HG03060 (cell line): ENCODE measurements at regions not wholly inside any gene's neighbourhood (a gene's known extent, or its start where the extent isn't known, plus 50 kb on each side); places are given as distances from the start of the nearest gene placed in this dataset.

Experiments
- ATAC-seq: cut with Tn5 transposase; IDR thresholded peaks from one replicate; pipeline ENCODE4 v1.9.1; 2021; ENCODE audit warnings: low read depth, moderate number of reproducible peaks; ENCODE audit not compliant: unreplicated experiment

GRCh38 chr6:45742591-45742990 lies 273.1 kb downstream of the CLIC5 start:
- ATAC-seq: no peak

GRCh38 chr6:45741437-45742171 lies 274.1 kb downstream of the CLIC5 start:
- no peak for ATAC-seq

GRCh38 chr6:45739058-45739457 lies 276.6 kb downstream of the CLIC5 start:
- ATAC-seq: no peak

GRCh38 chr6:45738057-45738455 lies 277.6 kb downstream of the CLIC5 start:
- ATAC-seq: no peak

DNA sequence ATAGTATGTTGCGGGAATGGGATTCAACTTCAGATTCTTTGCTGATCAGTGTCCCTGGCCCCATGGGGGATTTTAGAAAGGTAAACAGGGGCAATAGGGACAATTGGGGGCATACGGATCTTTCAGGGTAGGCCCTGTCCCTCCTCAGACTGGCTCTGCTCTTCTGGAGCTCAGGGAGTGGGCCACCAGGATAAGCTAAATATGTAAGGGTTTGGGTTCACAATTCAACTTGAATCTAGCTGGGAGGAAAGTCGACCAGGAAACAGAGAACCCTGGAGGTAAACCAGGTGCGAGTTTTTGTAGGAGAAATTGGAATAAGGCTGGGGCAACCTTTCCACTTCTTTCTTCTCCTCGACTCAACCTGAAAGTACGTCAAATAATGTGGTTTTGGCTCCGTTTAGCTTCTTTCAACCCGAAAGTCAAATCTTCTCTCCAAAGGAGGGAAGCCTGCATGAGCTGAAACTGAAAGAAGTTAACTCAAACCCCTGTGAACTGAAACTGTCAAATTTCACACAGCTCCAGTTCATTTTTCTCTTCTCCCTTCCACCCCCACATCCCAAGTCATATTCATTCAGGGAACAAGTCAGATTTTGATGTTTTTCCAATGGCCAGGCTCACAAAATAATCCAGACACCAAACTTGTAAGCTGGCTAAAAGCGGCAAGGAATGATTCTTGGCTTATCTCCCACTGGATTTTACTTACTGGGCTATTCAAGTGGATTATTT lies 278.2 kb downstream of the CLIC5 start:
- peak; percentile 50 for ATAC-seq

- no peak for ATAC-seq
These were observed 279.5 kb downstream of the CLIC5 start for GRCh38 chr6:45736134-45736533.

GRCh38 chr6:45732731-45733130 lies 282.9 kb downstream of the CLIC5 start:
- no peak for ATAC-seq

DNA sequence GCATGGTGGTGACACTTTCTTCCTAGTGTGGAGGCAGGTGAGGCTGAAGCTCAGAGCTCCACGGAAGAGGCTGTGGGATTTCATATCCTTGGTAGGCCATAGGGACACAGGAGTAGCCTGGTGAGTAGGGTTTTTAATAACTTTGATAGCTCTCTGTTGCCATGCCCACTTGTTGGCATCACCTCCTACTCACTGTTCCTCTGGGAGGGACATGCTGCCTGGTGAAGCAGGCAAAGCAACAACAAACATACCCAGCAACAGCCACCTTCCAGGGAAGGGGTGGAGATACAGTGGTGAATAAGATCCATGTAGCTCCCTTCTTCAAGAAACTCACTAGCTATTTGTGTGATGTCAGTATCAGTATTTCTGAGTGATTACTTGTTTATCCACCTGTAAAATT lies 285.4 kb downstream of the CLIC5 start:
- ATAC-seq: no peak

DNA sequence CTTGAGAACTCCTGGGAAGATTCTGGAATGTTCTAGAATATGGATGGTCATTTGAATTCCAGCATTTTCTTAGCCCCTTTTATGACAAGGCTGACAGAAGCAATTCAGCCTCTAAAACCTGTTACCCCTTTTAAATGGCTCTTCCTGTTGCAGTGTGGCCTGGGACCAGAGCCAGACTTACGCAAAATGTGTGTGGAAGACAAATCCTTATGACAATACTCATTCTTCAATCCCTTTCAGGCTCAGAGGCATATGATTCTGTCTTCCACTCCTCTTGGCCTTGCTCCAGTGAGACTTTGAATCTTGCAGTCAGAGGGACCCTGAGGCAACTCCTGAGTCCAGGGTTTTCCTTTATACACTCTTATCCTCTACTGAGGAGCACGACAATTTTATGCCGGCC lies 287.0 kb downstream of the CLIC5 start:
- no peak for ATAC-seq

- ATAC-seq: no peak
These were observed 287.7 kb downstream of the CLIC5 start for GRCh38 chr6:45727819-45728449.

GRCh38 chr6:45727228-45727627 lies 288.4 kb downstream of the CLIC5 start:
- no peak for ATAC-seq

GRCh38 chr6:45726444-45726843 lies 289.2 kb downstream of the CLIC5 start:
- ATAC-seq: no peak

DNA sequence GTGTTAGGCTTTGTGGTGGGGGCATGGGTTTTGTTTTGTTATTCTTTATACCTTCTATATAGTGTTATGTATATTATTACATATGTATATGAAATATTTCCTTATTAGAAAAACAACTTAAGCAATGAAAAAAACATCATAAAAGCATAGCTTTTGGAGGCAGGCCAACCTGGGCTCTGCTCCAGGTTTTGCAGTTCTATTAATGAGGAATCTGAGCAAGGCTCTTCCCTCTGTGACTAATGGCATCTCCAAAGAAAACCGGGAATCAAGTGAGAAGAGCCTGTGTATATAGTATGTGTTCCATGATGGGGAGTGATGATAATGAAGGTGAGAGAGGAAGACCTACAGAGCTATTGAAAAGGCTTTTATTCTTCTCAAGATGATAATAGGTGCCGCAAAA lies 291.1 kb downstream of the CLIC5 start:
- no peak for ATAC-seq

DNA sequence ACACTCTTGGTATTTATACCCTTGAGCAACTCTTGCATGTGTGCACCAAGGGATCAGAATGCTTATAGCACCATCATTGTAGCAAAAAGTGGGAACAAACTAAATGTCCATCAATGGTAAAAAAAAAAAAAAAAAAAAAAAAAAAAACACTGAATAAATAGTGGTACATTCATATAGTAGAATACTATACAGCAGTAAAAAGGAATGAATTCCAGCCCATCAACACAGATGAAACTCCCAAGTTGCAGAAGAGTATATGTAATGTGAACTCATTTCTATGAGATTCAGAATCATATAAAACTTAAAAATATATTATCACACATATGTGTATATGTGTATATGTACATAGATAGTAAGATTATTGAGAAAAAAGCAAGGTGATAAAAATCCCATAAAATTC lies 291.6 kb downstream of the CLIC5 start:
- ATAC-seq: no peak

DNA sequence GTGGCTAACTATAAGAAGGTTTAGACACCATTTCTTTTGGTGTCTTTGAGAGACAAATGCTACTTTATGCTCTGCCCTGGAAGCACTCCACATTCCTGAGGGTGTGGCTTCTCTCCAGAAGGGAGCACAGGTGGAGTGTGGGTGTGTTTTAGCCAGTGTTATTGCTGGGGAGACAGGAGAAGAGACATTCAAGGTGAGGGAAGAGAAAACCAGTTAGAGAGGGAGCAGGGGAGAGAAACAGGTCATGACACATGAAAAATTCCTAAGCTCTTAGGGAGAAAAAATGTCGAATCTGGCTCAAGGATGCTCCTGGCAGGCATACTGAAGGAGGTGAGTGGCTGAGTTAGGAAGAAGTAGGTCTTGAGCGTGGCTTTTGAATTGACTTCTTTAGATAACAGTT lies 292.8 kb downstream of the CLIC5 start:
- no peak for ATAC-seq

- no peak for ATAC-seq
These were observed 294.0 kb downstream of the CLIC5 start for GRCh38 chr6:45721665-45722064.

DNA sequence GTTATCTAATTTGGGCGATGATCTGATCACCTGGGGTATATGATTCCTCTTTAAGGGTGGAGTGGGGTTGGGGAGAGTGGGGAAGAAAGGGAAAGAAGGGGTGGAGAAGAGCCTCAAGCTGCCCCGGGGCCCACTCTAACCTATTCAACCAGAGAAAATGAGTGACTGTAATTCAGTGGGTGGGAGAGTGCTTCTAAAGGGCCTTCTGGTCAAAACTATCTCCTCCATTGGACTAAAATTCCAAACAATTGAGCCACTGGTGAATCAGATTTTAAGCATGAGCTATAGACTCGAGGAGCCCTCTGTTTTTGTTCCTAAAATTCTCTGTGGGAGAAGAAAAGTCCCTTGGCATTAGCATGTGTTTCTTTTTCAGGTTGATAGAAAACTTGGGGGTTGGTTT lies 296.8 kb downstream of the CLIC5 start:
- no peak for ATAC-seq

GRCh38 chr6:45718131-45718530 lies 297.5 kb downstream of the CLIC5 start:
- ATAC-seq: no peak

GRCh38 chr6:45717715-45718114 lies 297.9 kb downstream of the CLIC5 start:
- no peak for ATAC-seq

DNA sequence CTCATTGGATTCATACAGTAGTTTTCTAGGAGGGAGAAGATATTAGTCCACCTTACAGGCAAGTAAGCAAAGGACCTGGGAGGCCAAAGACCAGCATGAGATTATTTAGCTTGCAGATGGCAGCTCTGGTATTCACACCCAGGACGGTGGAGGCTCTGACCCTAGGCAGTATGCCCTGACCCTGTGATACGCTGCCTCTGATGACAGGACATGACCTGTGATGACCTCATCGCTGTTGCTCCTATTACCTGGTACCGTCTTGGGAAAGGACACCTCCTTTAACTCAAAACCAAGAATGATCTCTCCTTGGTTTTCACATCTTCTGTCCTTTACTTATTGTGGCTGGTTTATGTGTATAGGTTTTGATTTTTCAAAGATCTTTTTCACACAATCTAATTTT lies 298.6 kb downstream of the CLIC5 start:
- no peak for ATAC-seq

GRCh38 chr6:45715508-45715803 lies 300.2 kb downstream of the CLIC5 start:
- ATAC-seq: no peak
